NCI-H460 (cell line): ENCODE measurements at regions not wholly inside any gene's neighbourhood (a gene's known extent, or its start where the extent isn't known, plus 50 kb on each side); places are given as distances from the start of the nearest gene placed in this dataset.
A peak's percentile ranks its signal among the peaks of the same experiment; 100 is the strongest.

ENCODE experiments used
- DNase-seq: peaks from one replicate; pipeline ENCODE4 v3.0.0-alpha.2; 2016; ENCODE audit warnings: low read depth; ENCODE audit errors: extremely low read depth

GRCh38 chr7:142422621-142423020, 164.8 kb upstream of the PRSS58 start:
- DNase-seq: no peak

GRCh38 chr7:142420554-142421362, 162.9 kb upstream of the PRSS58 start:
- no peak for DNase-seq

- no peak for DNase-seq
Observed at GRCh38 chr7:142418326-142418725, 160.5 kb upstream of the PRSS58 start.

- no peak for DNase-seq
Observed at GRCh38 chr7:142414915-142415314, 157.1 kb upstream of the PRSS58 start.

GRCh38 chr7:142414135-142414534, 156.3 kb upstream of the PRSS58 start:
- DNase-seq: no peak

GRCh38 chr7:142413280-142414000, 155.6 kb upstream of the PRSS58 start:
- no peak for DNase-seq

- peak; percentile 35 for DNase-seq
Observed at GRCh38 chr7:142412551-142413193, 154.8 kb upstream of the PRSS58 start.

GRCh38 chr7:142409471-142409870, 151.6 kb upstream of the PRSS58 start:
- DNase-seq: no peak

- DNase-seq: no peak
Observed at GRCh38 chr7:142408794-142409193, 150.9 kb upstream of the PRSS58 start.

- no peak for DNase-seq
Observed at GRCh38 chr7:142407939-142408570, 150.2 kb upstream of the PRSS58 start.

- DNase-seq: no peak
Observed at GRCh38 chr7:142405122-142405765, 147.4 kb upstream of the PRSS58 start.

GRCh38 chr7:142401951-142402350, 144.1 kb upstream of the PRSS58 start:
- DNase-seq: no peak

GRCh38 chr7:142400042-142400533, 142.2 kb upstream of the PRSS58 start:
- no peak for DNase-seq

- no peak for DNase-seq
Observed at GRCh38 chr7:142391191-142391992, 133.5 kb upstream of the PRSS58 start.

GRCh38 chr7:142389544-142389943, 131.7 kb upstream of the PRSS58 start:
- DNase-seq: no peak

GRCh38 chr7:142385491-142386340, 127.9 kb upstream of the PRSS58 start:
- DNase-seq: peak; percentile 64

GRCh38 chr7:142384493-142384922, 126.7 kb upstream of the PRSS58 start:
- no peak for DNase-seq

- no peak for DNase-seq
Observed at GRCh38 chr7:142383841-142384492, 126.1 kb upstream of the PRSS58 start.
